PC-9 (cell line): ENCODE measurements at regions not wholly inside any gene's neighbourhood (a gene's known extent, or its start where the extent isn't known, plus 50 kb on each side); places are given as distances from the start of the nearest gene placed in this dataset.

Source experiments
- BruUV-seq: library from RNA; stranded (reverse); fragments of 400-500 nt; replicated peaks from 2 replicates; lab custom pipeline; 2021; lab: Mats Ljungman, UMichigan
- CTCF ChIA-PET: fragments of 300-600 bp; sonication (Branson Sonifier 250); formaldehyde crosslinking; loops from one replicate; lab custom pipeline; 2022; ENCODE audit warnings: antibody characterized with exemption; lab: Charles Lee
- POLR2A ChIA-PET: fragments of 300-600 bp; sonication (Branson Sonifier 250); formaldehyde crosslinking; loops from one replicate; lab custom pipeline; 2022; ENCODE audit warnings: antibody characterized with exemption; ENCODE audit not compliant: unreplicated experiment; lab: Charles Lee
- DNase-seq, 2 experiments: peaks; one replicate each; pipeline versions ENCODE4 v3.0.0 to v3.0.0-alpha.2; 2015 to 2022; ENCODE audit warnings: mixed read lengths in 1 of 2
- H2AFZ ChIP-seq: fragments of 200-600 bp; sonication (generic); 2 replicates; pipeline ENCODE4 v1.8.1; 2017; ENCODE audit warnings: antibody characterized with exemption
- H3F3A ChIP-seq: fragments of 200-600 bp; sonication (generic); 2 replicates; pipeline ENCODE4 v1.8.1; 2017; ENCODE audit warnings: antibody characterized with exemption, mild to moderate bottlenecking, low read depth; ENCODE audit not compliant: insufficient read depth
- H3K27ac ChIP-seq: fragments of 200-600 bp; sonication (generic); 2 replicates; pipeline ENCODE4 v1.6.1; 2016; ENCODE audit warnings: mixed run types
- H3K27me3 ChIP-seq: fragments of 200-600 bp; sonication (generic); 2 replicates; pipeline ENCODE4 v1.6.1; 2016; ENCODE audit warnings: low read depth, mixed run types; ENCODE audit not compliant: insufficient read depth
- H3K36me3 ChIP-seq: fragments of 200-600 bp; sonication (generic); 2 replicates; pipeline ENCODE4 v1.6.1; 2016; ENCODE audit warnings: low read depth, mixed run types
- H3K4me1 ChIP-seq: fragments of 200-600 bp; sonication (generic); replicated peaks from 2 replicates; pipeline ENCODE4 v1.6.1; 2016; ENCODE audit warnings: mixed run types; ENCODE audit not compliant: insufficient read depth
- H3K4me2 ChIP-seq: fragments of 200-600 bp; sonication (generic); 2 replicates; pipeline ENCODE4 v1.6.1; 2017; ENCODE audit warnings: mixed run types
- H3K4me3 ChIP-seq: fragments of 200-600 bp; sonication (generic); 2 replicates; pipeline ENCODE4 v1.6.1; 2016; ENCODE audit warnings: mixed run types
- H3K79me2 ChIP-seq: fragments of 200-600 bp; sonication (generic); 2 replicates; pipeline ENCODE4 v1.6.1; 2017; ENCODE audit warnings: low read depth, mixed run types
- H3K9me2 ChIP-seq: fragments of 200-600 bp; sonication (generic); 2 replicates; pipeline ENCODE4 v1.8.1; 2017; ENCODE audit warnings: mild to moderate bottlenecking; ENCODE audit not compliant: insufficient read depth
- H3K9me3 ChIP-seq: fragments of 200-600 bp; sonication (generic); 2 replicates; pipeline ENCODE4 v1.8.1; 2016; ENCODE audit warnings: low read depth; ENCODE audit not compliant: insufficient read depth
- H4K20me1 ChIP-seq: fragments of 200-600 bp; sonication (generic); 2 replicates; pipeline ENCODE4 v1.8.1; 2017; ENCODE audit not compliant: insufficient read depth
- CTCF ChIP-seq: fragments of 200-600 bp; sonication (generic); conservative IDR thresholded peaks from 2 replicates; pipeline ENCODE4 v1.6.1; 2017; ENCODE audit warnings: mixed run types, antibody characterized with exemption, mild to moderate bottlenecking, moderate library complexity
- EZH2 ChIP-seq: fragments of 200-600 bp; sonication (generic); IDR thresholded peaks from 2 replicates; pipeline ENCODE4 v1.8.0; 2017; ENCODE audit warnings: antibody characterized with exemption, low read depth
- intact Hi-C: fragments of 100-400 bp; cut with micrococcal nuclease; formaldehyde crosslinking; loops from one replicate; pipeline ENCODE4 v1.10.0; 2022; ENCODE audit not compliant: unreplicated experiment

- TF ChIP-seq CTCF = no peak
- TF ChIP-seq EZH2 = no peak
- no peak overlapping the region for H3K27ac ChIP-seq
- H3K9me2 ChIP-seq = no peaks in the 10 kb centered on the region
- no peak for DNase-seq
- no peaks in the 10 kb centered on the region for H3K27me3 ChIP-seq
- H3K4me3 ChIP-seq = no peak overlapping the region
- no peaks in the 10 kb centered on the region for H3K79me2 ChIP-seq
- no peaks in the 10 kb centered on the region for H3K4me1 ChIP-seq
- POLR2A ChIA-PET = no interaction called here
- H3K4me2 ChIP-seq = no peak overlapping the region
- no peaks in the 10 kb centered on the region for H3K9me3 ChIP-seq
- no peaks in the 10 kb centered on the region for H4K20me1 ChIP-seq
- H3F3A ChIP-seq = no peaks in the 10 kb centered on the region
- H2AFZ ChIP-seq = no peak overlapping the region
- BruUV-seq = no TSS peak
- intact Hi-C loops = no loop called here
- H3K36me3 ChIP-seq = no peaks in the 10 kb centered on the region
- CTCF ChIA-PET = no interaction called here
Measured at GRCh38 chr5:52543594-52543993, 244.1 kb upstream of the ITGA1 start.

GRCh38 chr5:52544738-52545137, 243.0 kb upstream of the ITGA1 start:
- intact Hi-C loops = no loop called here
- Histone ChIP-seq H3K4me3 (no peak overlapping the region), H3K79me2 (no peaks in the 10 kb centered on the region), H3K36me3 (no peaks in the 10 kb centered on the region), H3K9me3 (no peaks in the 10 kb centered on the region), H3F3A (no peaks in the 10 kb centered on the region), H2AFZ (no peak overlapping the region), H3K27me3 (no peaks in the 10 kb centered on the region), H3K4me2 (no peak overlapping the region), H3K4me1 (no peaks in the 10 kb centered on the region), H3K27ac (no peak overlapping the region), H4K20me1 (no peaks in the 10 kb centered on the region), H3K9me2 (no peaks in the 10 kb centered on the region)
- ChIA-PET POLR2A (no interaction called here), CTCF (no interaction called here)
- no TSS peak for BruUV-seq
- DNase-seq = no peak
- TF ChIP-seq CTCF = no peak
- no peak for TF ChIP-seq EZH2

GRCh38 chr5:52554293-52554692, 233.4 kb upstream of the ITGA1 start:
- Histone ChIP-seq H3K9me3 (no peaks in the 10 kb centered on the region), H3K4me2 (no peak overlapping the region), H3K79me2 (no peaks in the 10 kb centered on the region), H3K9me2 (no peaks in the 10 kb centered on the region; the same call in 1 of the 2 replicates), H3F3A (no peaks in the 10 kb centered on the region), H2AFZ (no peak overlapping the region), H3K36me3 (no peaks in the 10 kb centered on the region), H3K27me3 (no peaks in the 10 kb centered on the region), H3K27ac (no peak overlapping the region), H3K4me3 (no peak overlapping the region), H4K20me1 (no peaks in the 10 kb centered on the region), H3K4me1 (no peaks in the 10 kb centered on the region)
- no peak for TF ChIP-seq CTCF
- no peak for TF ChIP-seq EZH2
- ChIA-PET POLR2A (no interaction called here), CTCF (no interaction called here)
- DNase-seq = no peak
- intact Hi-C loops = no loop called here
- no TSS peak for BruUV-seq
